ENCODE measurements at regions not wholly inside any gene's neighbourhood (a gene's known extent, or its start where the extent isn't known, plus 50 kb on each side); places are given as distances from the start of the nearest gene placed in this dataset.

DNA sequence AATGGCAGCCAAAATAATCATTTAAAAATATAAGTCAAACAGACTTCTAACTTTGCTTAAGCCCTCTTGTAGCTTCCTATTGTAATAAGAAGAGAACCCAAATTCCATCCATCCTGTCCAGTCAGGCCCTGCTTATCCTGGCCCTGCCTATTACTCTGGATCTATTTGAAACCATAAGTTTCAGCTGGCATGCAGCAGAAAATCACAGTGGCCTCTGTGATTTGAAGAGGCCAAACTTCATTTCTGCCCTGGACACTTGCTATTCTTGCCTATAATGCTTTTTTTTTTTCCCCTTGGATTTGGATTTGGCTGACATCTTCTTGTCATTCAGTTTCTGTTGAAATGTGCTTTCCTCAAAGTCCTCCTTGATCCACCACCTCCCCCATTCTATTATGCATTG is 642.8 kb downstream of the USP25 start:
- TF ChIP-seq POLR2A (IDR thresholded peaks at IDR 0.05), result no peak
- TF ChIP-seq, protein P1, sequence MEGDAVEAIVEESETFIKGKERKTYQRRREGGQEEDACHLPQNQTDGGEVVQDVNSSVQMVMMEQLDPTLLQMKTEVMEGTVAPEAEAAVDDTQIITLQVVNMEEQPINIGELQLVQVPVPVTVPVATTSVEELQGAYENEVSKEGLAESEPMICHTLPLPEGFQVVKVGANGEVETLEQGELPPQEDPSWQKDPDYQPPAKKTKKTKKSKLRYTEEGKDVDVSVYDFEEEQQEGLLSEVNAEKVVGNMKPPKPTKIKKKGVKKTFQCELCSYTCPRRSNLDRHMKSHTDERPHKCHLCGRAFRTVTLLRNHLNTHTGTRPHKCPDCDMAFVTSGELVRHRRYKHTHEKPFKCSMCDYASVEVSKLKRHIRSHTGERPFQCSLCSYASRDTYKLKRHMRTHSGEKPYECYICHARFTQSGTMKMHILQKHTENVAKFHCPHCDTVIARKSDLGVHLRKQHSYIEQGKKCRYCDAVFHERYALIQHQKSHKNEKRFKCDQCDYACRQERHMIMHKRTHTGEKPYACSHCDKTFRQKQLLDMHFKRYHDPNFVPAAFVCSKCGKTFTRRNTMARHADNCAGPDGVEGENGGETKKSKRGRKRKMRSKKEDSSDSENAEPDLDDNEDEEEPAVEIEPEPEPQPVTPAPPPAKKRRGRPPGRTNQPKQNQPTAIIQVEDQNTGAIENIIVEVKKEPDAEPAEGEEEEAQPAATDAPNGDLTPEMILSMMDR (IDR thresholded peaks at IDR 0.05), result no peak
